ENCODE measurements at regions not wholly inside any gene's neighbourhood (a gene's known extent, or its start where the extent isn't known, plus 50 kb on each side); places are given as distances from the start of the nearest gene placed in this dataset.

GRCh38 chr7:33711231-33712019 lies 193.9 kb upstream of the BMPER start:
- no peak for TF ChIP-seq CTCF (IDR thresholded peaks at IDR 0.05; ENCODE audit: borderline replicate concordance, extremely low read depth, low read length, poor library complexity, severe bottlenecking)
- TF ChIP-seq EZH2 (IDR thresholded peaks at IDR 0.05; ENCODE audit: borderline replicate concordance, low read depth, low read length, severe bottlenecking), result no peak
